H1 (cell line): ENCODE measurements at regions not wholly inside any gene's neighbourhood (a gene's known extent, or its start where the extent isn't known, plus 50 kb on each side); places are given as distances from the start of the nearest gene placed in this dataset.

Experiments
- CTCF ChIA-PET: fragments of 300-600 bp; sonication (Branson Sonifier 250); formaldehyde crosslinking; loops from one replicate; lab custom pipeline; 2021; ENCODE audit not compliant: partially characterized antibody; lab: Charles Lee
- POLR2A ChIA-PET: fragments of 300-600 bp; sonication (Branson Sonifier 250); formaldehyde crosslinking; loops from one replicate; lab custom pipeline; 2021; ENCODE audit warnings: inconsistent platforms; ENCODE audit not compliant: partially characterized antibody; lab: Charles Lee
- DNase-seq, 2 experiments: peaks; one replicate each; pipeline versions ENCODE4 v3.0.0 to v3.0.0-alpha.2; 2010 to 2022; ENCODE audit warnings: low spot score in 2 of 2, low read depth in 1 of 2, mixed read lengths in 1 of 2
- FAIRE-seq: peaks from 2 replicates; lab custom pipeline; 2011; peaks lifted over from hg19 to GRCh38; lab: Jason Lieb, UNC
- H2AFZ ChIP-seq: 2 replicates; pipeline ENCODE4 v1.8.1; 2012; ENCODE audit warnings: low read length, inconsistent platforms
- H2AK5ac ChIP-seq: 2 replicates; pipeline ENCODE4 v1.6.1; 2013; ENCODE audit warnings: low read depth, low read length
- H2BK120ac ChIP-seq: replicated peaks from 2 replicates; pipeline ENCODE3; 2013; ENCODE audit warnings: low read depth, low read length, inconsistent platforms
- H2BK12ac ChIP-seq: 2 replicates; pipeline ENCODE4 v1.6.1; 2013; ENCODE audit warnings: low read depth, low read length
- H2BK15ac ChIP-seq: 2 replicates; pipeline ENCODE4 v1.6.1; 2013; ENCODE audit warnings: low read length
- H2BK20ac ChIP-seq: 2 replicates; pipeline ENCODE4 v1.6.1; 2013; ENCODE audit warnings: low read length
- H2BK5ac ChIP-seq: 2 replicates; pipeline ENCODE4 v1.6.1; 2013; ENCODE audit warnings: low read depth, low read length
- H3K14ac ChIP-seq: 2 replicates; pipeline ENCODE4 v1.6.1; 2013; ENCODE audit warnings: inconsistent platforms; ENCODE audit not compliant: insufficient read length
- H3K18ac ChIP-seq: 2 replicates; pipeline ENCODE4 v1.6.1; 2013; ENCODE audit warnings: low read length; ENCODE audit errors: extremely low read depth
- H3K23ac ChIP-seq: 2 replicates; pipeline ENCODE4 v1.6.1; 2013; ENCODE audit warnings: inconsistent platforms; ENCODE audit not compliant: insufficient read length
- H3K23me2 ChIP-seq: 2 replicates; pipeline ENCODE4 v1.6.1; 2013; ENCODE audit warnings: low read depth, low read length
- H3K27ac ChIP-seq: 2 replicates; pipeline ENCODE4 v1.6.1; 2011; ENCODE audit warnings: low read depth, low read length, inconsistent platforms
- H3K27me3 ChIP-seq, 4 experiments: replicated peaks in 1 of 4; 1 replicate in 1 of 4; 2 replicates in 3 of 4; pipeline versions ENCODE4 v1.6.1 to v1.8.1; 2011 to 2013; ENCODE audit warnings: low read length in 3 of 4, mild to moderate bottlenecking in 3 of 4, inconsistent platforms in 2 of 4, mixed read lengths in 2 of 4, moderate library complexity in 1 of 4; ENCODE audit not compliant: control insufficient read depth in 3 of 4, insufficient read depth in 3 of 4; ENCODE audit errors: extremely low read depth in 1 of 4
- H3K36me3 ChIP-seq, 4 experiments: 2 replicates each; pipeline versions ENCODE4 v1.6.1 to v1.8.1; 2011 to 2013; ENCODE audit warnings: mild to moderate bottlenecking in 4 of 4, low read length in 3 of 4, moderate library complexity in 2 of 4, control low read depth in 1 of 4, inconsistent platforms in 1 of 4; ENCODE audit not compliant: insufficient read depth in 4 of 4, control insufficient read depth in 2 of 4
- H3K4ac ChIP-seq: replicated peaks from 2 replicates; pipeline ENCODE3; 2013; ENCODE audit warnings: low read length, low read depth, mixed read lengths, inconsistent platforms; ENCODE audit not compliant: insufficient read length
- H3K4me1 ChIP-seq, 4 experiments: replicated peaks in 1 of 4; 1 replicate in 1 of 4; 2 replicates in 3 of 4; pipeline versions ENCODE4 v1.6.1 to v1.8.1; 2011 to 2013; ENCODE audit warnings: low read length in 3 of 4, inconsistent platforms in 2 of 4, mixed read lengths in 1 of 4; ENCODE audit not compliant: insufficient read depth in 4 of 4, control insufficient read depth in 3 of 4
- H3K4me2 ChIP-seq, 2 experiments: 2 replicates each; pipeline versions ENCODE4 v1.6.1 to v1.8.1; 2011 to 2013; ENCODE audit warnings: low read depth in 2 of 2, low read length in 2 of 2, control low read depth in 1 of 2, inconsistent platforms in 1 of 2, mild to moderate bottlenecking in 1 of 2; ENCODE audit not compliant: insufficient read depth in 1 of 2
- H3K4me3 ChIP-seq, 4 experiments: fragments of 200-600, 300-600 bp in 1 of 4; sonication (generic), shearing (Covaris generic), sonication (Bioruptor Twin) in 1 of 4; 2 replicates each; pipeline versions ENCODE4 v1.5.1 to v1.8.1; 2011 to 2016; ENCODE audit warnings: low read length in 4 of 4, low read depth in 3 of 4, control low read depth in 2 of 4, inconsistent platforms in 2 of 4, mild to moderate bottlenecking in 2 of 4, mixed read lengths in 1 of 4, moderate library complexity in 1 of 4; ENCODE audit not compliant: insufficient read depth in 2 of 4; ENCODE audit errors: extremely low read depth in 1 of 4
- H3K56ac ChIP-seq: replicated peaks from 2 replicates; pipeline ENCODE3; 2013; ENCODE audit warnings: low read depth, mild to moderate bottlenecking, mixed read lengths, low read length, inconsistent platforms; ENCODE audit not compliant: insufficient read length
- H3K79me1 ChIP-seq: 2 replicates; pipeline ENCODE4 v1.6.1; 2013; ENCODE audit warnings: low read depth, low read length, control low read depth
- H3K79me2 ChIP-seq, 2 experiments: 2 replicates each; pipeline versions ENCODE4 v1.6.1 to v1.8.1; 2012 to 2013; ENCODE audit warnings: low read length in 2 of 2, mild to moderate bottlenecking in 2 of 2, inconsistent platforms in 1 of 2; ENCODE audit not compliant: insufficient read depth in 2 of 2, control insufficient read depth in 1 of 2
- H3K9ac ChIP-seq, 4 experiments: replicated peaks in 1 of 4; 1 replicate in 1 of 4; 2 replicates in 3 of 4; pipeline versions ENCODE4 v1.6.1 to v1.8.1; 2011 to 2013; ENCODE audit warnings: low read depth in 3 of 4, low read length in 3 of 4, control low read depth in 2 of 4, mild to moderate bottlenecking in 2 of 4, moderate library complexity in 2 of 4, inconsistent platforms in 1 of 4; ENCODE audit errors: extremely low read depth in 1 of 4
- H3K9me3 ChIP-seq, 2 experiments: 2 replicates each; pipeline versions ENCODE4 v1.6.1 to v1.8.1; 2012 to 2013; ENCODE audit warnings: mild to moderate bottlenecking in 2 of 2, moderate library complexity in 2 of 2, control low read depth in 1 of 2, inconsistent platforms in 1 of 2, low read depth in 1 of 2, low read length in 1 of 2, mixed read lengths in 1 of 2; ENCODE audit not compliant: insufficient read depth in 2 of 2
- H4K20me1 ChIP-seq, 2 experiments: replicated peaks in 1 of 2; 2 replicates each; pipeline versions ENCODE3 to v1.8.1; 2011 to 2013; ENCODE audit warnings: inconsistent platforms in 2 of 2, low read length in 2 of 2, mild to moderate bottlenecking in 1 of 2; ENCODE audit not compliant: insufficient read depth in 2 of 2, control insufficient read depth in 1 of 2
- H4K5ac ChIP-seq: 2 replicates; pipeline ENCODE4 v1.6.1; 2013; ENCODE audit warnings: low read length, low read depth, mixed read lengths, inconsistent platforms; ENCODE audit not compliant: insufficient read length
- H4K8ac ChIP-seq: 2 replicates; pipeline ENCODE4 v1.8.0; 2013; ENCODE audit warnings: mild to moderate bottlenecking, moderate library complexity, low read length, inconsistent platforms; ENCODE audit not compliant: insufficient read depth; ENCODE audit errors: extremely low read depth
- H4K91ac ChIP-seq: replicated peaks from 2 replicates; pipeline ENCODE3; 2013; ENCODE audit warnings: low read length, mixed read lengths, inconsistent platforms; ENCODE audit not compliant: insufficient read length
- CHD2 ChIP-seq: IDR thresholded peaks from 2 replicates; pipeline ENCODE4 v1.6.1; 2012; ENCODE audit warnings: low read length, improper control_type of control experiment
- KDM1A ChIP-seq: fragments of 200-600, 300-600 bp; sonication (generic); IDR thresholded peaks from 2 replicates; pipeline ENCODE4 v1.7.1; 2016; ENCODE audit warnings: mild to moderate bottlenecking, low read length, borderline replicate concordance
- WGBS, 2 experiments: shearing (Covaris generic) in 1 of 2; methylation state at CpG; one replicate each; pipeline versions ENCODE4 v1.1.6 to v1.1.7; 2013 to 2015; ENCODE audit warnings: low lambda C conversion rate in 2 of 2, mixed read lengths in 2 of 2, inconsistent platforms in 1 of 2, low coverage in 1 of 2, missing lambda C conversion rate in 1 of 2; ENCODE audit not compliant: insufficient replicate concordance in 2 of 2, insufficient coverage in 1 of 2, insufficient read length in 1 of 2; ENCODE audit errors: extremely low coverage in 1 of 2, missing lambda C conversion rate in 1 of 2; 5-methylcytosine and 5-hydroxymethylcytosine counted together

DNA sequence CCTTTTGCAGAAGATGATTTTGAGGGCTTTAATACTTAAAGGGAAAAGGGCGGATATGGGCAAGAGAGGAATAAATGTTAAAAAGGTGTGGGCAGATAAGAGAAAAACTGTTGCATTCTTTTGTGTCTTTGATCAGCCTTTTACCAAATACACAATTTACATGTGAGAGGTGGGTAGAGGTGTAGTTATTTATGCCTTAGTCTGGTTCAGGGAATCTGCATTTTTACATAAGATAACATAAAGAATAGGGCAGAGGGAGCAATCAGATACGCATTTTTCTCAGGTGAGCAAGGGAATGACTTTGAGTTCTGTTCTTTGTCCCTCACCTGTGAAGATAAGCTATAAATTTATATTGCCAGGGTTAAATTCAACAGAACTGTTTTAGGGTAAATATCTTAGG lies 708.4 kb upstream of the SLITRK1 start:
- no peak overlapping the region for H4K5ac ChIP-seq
- no peaks in the 10 kb centered on the region for H3K36me3 ChIP-seq
- no peak overlapping the region for H4K91ac ChIP-seq
- no peak overlapping the region for H2BK20ac ChIP-seq
- H3K14ac ChIP-seq, result no peak overlapping the region
- ChIA-PET CTCF (no interaction called here), POLR2A (no interaction called here)
- H3K18ac ChIP-seq, result no peak overlapping the region
- 32% methylated on average over 2 of the region's 2 CpGs; no CpG with 5 or more reads in 1 of the 2 experiments for WGBS, 2 experiments
- H2AFZ ChIP-seq, result no peak overlapping the region
- no peak overlapping the region for H4K8ac ChIP-seq
- no peak overlapping the region for H3K23ac ChIP-seq
- H2BK5ac ChIP-seq, result no peak overlapping the region
- no peak overlapping the region for H3K27ac ChIP-seq
- H3K79me1 ChIP-seq, result no peaks in the 10 kb centered on the region
- no peaks in the 10 kb centered on the region for H3K79me2 ChIP-seq
- H3K56ac ChIP-seq, result no peak overlapping the region
- H3K9me3 ChIP-seq, result no peaks in the 10 kb centered on the region
- H3K4ac ChIP-seq, result no peak overlapping the region
- H3K4me2 ChIP-seq, result peak overlapping the region in 1 of 2 experiments; percentile 39; a peak in 1 of 4 replicates
- no peak overlapping the region for H3K9ac ChIP-seq
- no peak overlapping the region for H2BK15ac ChIP-seq
- H3K23me2 ChIP-seq, result no peaks in the 10 kb centered on the region
- no peak overlapping the region for H3K4me3 ChIP-seq
- H3K27me3 ChIP-seq, result no peaks in the 10 kb centered on the region
- FAIRE-seq (no peak), DNase-seq (no peak)
- H2BK12ac ChIP-seq, result no peak overlapping the region
- no peak overlapping the region for H2AK5ac ChIP-seq
- no peaks in the 10 kb centered on the region for H4K20me1 ChIP-seq
- no peak overlapping the region for H2BK120ac ChIP-seq
- peaks cover 0 to 14% (median 2%) of the 10 kb centered on the region in 4 experiments; a peak in 2 of 7 replicates for H3K4me1 ChIP-seq
- TF ChIP-seq CHD2 (no peak), KDM1A (no peak)
